ENCODE measurements at regions not wholly inside any gene's neighbourhood (a gene's known extent, or its start where the extent isn't known, plus 50 kb on each side); places are given as distances from the start of the nearest gene placed in this dataset.
"Not testable (repeated sequence)": the region's sequence is repeated elsewhere in the genome, so short reads cannot be mapped to it uniquely, and the experiment has no call there.

DNA sequence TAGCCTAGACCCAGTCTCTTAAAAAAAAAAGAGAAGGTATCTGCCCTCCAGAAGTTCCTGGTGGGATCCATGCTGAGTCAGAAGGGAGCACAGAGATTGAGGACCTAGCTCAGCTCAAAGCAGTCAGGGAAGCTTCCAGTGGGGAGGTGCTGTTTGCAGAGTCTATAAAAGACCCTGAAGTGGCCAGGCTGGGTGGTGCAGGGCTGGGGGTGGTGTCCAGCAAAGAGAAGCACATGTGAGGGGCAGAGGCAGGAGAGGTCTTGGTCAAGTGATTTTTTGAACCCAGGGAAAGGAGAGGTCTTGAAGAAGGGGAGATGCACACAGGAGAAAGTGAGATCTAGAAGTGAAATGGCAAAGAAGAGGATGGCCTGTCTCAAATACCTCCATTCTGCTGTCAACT, 130.4 kb upstream of the PODXL start:
- Histone ChIP-seq H3K27me3 (replicated peaks in 2 of 5; ENCODE audit: control insufficient read depth in 4 of 5, insufficient read depth in 5 of 5, low read length in 4 of 5) (peaks cover 0 to 28% (median 5%) of the 10 kb centered on the region in 5 experiments), H3K27ac (ENCODE audit: insufficient read depth in 1 of 2, low read depth in 1 of 2, low read length in 2 of 2, poor library complexity in 1 of 2, severe bottlenecking in 2 of 2) (no peak overlapping the region), H3K9me3 (ENCODE audit: control extremely low read depth in 1 of 5, control insufficient read depth in 4 of 5, insufficient read depth in 2 of 5, low read depth in 1 of 5, low read length in 4 of 5) (no peaks in the 10 kb centered on the region), H3K4me3 (ENCODE audit: control insufficient read depth in 1 of 7, extremely low read depth in 1 of 7, insufficient read depth in 4 of 7, low read depth in 2 of 7, low read length in 6 of 7) (no peak overlapping the region), H3K36me3 (ENCODE audit: control insufficient read depth in 4 of 4, insufficient read depth in 4 of 4, low read length in 3 of 4) (no peaks in the 10 kb centered on the region), H3K4me1 (ENCODE audit: control extremely low read depth in 1 of 4, control insufficient read depth in 4 of 4, insufficient read depth in 4 of 4, low read length in 3 of 4) (peaks cover 0 to under 1% (median 0%) of the 10 kb centered on the region in 4 experiments)
- ChIA-PET CTCF (no interaction called here), POLR2A (no interaction called here)
- DNase-seq, result no peak

DNA sequence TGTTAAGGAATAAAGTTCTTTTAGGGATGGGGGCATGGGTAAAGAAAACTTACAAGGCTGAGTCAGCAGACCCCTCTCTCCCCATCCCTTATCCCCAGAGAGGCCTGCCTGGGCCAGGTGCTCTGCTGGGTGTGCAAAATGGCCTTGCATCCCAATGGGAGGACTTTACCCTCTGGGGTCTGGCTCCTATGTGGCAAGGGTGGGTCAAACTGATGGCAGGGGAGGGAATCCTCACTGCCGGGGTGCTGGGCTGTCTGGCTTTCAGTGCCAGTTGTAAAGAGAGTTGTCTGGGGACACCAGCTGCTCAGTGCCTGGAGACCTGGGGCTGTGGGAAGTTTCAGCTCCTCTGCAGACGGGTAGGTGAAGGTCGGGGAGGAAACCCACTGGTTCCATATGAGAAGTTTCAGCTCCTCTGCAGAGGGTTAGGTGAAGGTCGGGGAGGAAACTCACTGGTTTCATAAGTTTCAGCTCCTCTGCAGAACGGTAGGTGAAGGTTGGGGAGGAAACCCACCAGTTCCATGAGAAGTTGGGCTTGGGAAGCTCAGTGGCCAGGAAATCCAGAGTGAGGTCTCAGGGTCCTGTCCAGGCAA, 127.2 kb upstream of the PODXL start:
- Histone ChIP-seq H3K4me1 (ENCODE audit: control extremely low read depth in 1 of 4, control insufficient read depth in 4 of 4, insufficient read depth in 4 of 4, low read length in 3 of 4) (no peaks in the 10 kb centered on the region), H3K27me3 (replicated peaks in 2 of 5; ENCODE audit: control insufficient read depth in 4 of 5, insufficient read depth in 5 of 5, low read length in 4 of 5) (peaks cover 0 to 13% (median 2%) of the 10 kb centered on the region in 5 experiments), H3K27ac (ENCODE audit: insufficient read depth in 1 of 2, low read depth in 1 of 2, low read length in 2 of 2, poor library complexity in 1 of 2, severe bottlenecking in 2 of 2) (no peak overlapping the region), H3K9me3 (ENCODE audit: control extremely low read depth in 1 of 5, control insufficient read depth in 4 of 5, insufficient read depth in 2 of 5, low read depth in 1 of 5, low read length in 4 of 5) (no peaks in the 10 kb centered on the region), H3K36me3 (ENCODE audit: control insufficient read depth in 4 of 4, insufficient read depth in 4 of 4, low read length in 3 of 4) (no peaks in the 10 kb centered on the region), H3K4me3 (ENCODE audit: control insufficient read depth in 1 of 7, extremely low read depth in 1 of 7, insufficient read depth in 4 of 7, low read depth in 2 of 7, low read length in 6 of 7) (no peak overlapping the region)
- DNase-seq, result no peak
- WGBS (ENCODE audit: insufficient coverage), result 81% methylated on average over 4 of the region's 5 CpGs
- CTCF ChIA-PET, result no interaction called here
- POLR2A ChIA-PET, result no interaction called here

DNA sequence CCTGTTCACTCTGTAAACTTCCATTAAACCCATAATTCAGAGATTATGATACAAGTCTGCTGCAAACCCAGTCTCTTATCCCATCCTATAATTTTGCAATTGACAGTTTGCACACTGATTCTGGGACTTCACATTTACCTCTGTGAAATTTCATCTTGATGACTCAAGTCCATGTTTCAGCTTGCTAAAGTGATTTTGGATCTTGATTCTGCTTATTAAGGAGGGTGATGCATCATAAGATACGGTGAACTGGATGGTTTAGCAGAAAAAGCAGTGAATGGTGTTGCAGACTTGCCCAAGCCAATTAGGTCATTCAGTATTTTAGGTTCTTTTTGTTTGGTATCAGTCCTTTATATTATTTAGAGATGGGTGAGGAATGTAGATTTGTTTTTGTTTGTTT, 125.5 kb upstream of the PODXL start:
- no peak overlapping the region for H3K27ac ChIP-seq (ENCODE audit: insufficient read depth in 1 of 2, low read depth in 1 of 2, low read length in 2 of 2, poor library complexity in 1 of 2, severe bottlenecking in 2 of 2)
- DNase-seq, result no peak
- POLR2A ChIA-PET, result no interaction called here
- WGBS (ENCODE audit: insufficient coverage), result 0% methylated on average over 1 of the region's 1 CpG
- H3K4me1 ChIP-seq (ENCODE audit: control extremely low read depth in 1 of 4, control insufficient read depth in 4 of 4, insufficient read depth in 4 of 4, low read length in 3 of 4), result no peaks in the 10 kb centered on the region
- CTCF ChIA-PET, result no interaction called here
- H3K36me3 ChIP-seq (ENCODE audit: control insufficient read depth in 4 of 4, insufficient read depth in 4 of 4, low read length in 3 of 4), result no peaks in the 10 kb centered on the region
- H3K27me3 ChIP-seq (replicated peaks in 2 of 5; ENCODE audit: control insufficient read depth in 4 of 5, insufficient read depth in 5 of 5, low read length in 4 of 5), result peaks cover 0 to 12% (median 2%) of the 10 kb centered on the region in 5 experiments
- H3K4me3 ChIP-seq (ENCODE audit: control insufficient read depth in 1 of 7, extremely low read depth in 1 of 7, insufficient read depth in 4 of 7, low read depth in 2 of 7, low read length in 6 of 7), result no peak overlapping the region
- no peaks in the 10 kb centered on the region for H3K9me3 ChIP-seq (ENCODE audit: control extremely low read depth in 1 of 5, control insufficient read depth in 4 of 5, insufficient read depth in 2 of 5, low read depth in 1 of 5, low read length in 4 of 5)

DNA sequence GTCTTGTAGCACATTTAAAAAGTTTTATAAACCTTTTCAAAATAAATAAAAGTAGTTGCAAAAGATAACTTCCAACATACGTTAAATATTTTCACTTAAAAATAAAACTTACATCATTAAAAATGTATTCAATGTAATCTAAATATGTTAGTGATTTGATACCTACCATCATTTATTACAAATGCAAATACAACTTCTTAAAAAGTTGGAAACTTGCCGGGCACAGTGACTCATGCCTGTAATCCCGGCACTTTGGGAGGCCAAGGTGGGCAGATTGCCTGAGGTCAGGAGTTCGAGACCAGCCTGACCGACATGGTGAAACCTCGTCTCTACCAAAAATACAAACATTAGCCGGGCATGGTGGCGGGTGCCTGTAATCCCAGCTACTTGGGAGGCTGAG, 122.6 kb upstream of the PODXL start:
- WGBS (ENCODE audit: insufficient coverage), result 96% methylated on average over 5 of the region's 8 CpGs
- POLR2A ChIA-PET; H3K36me3 ChIP-seq (ENCODE audit: control insufficient read depth in 4 of 4, insufficient read depth in 4 of 4, low read length in 3 of 4); DNase-seq; H3K27ac ChIP-seq (ENCODE audit: insufficient read depth in 1 of 2, low read depth in 1 of 2, low read length in 2 of 2, poor library complexity in 1 of 2, severe bottlenecking in 2 of 2); H3K9me3 ChIP-seq (ENCODE audit: control extremely low read depth in 1 of 5, control insufficient read depth in 4 of 5, insufficient read depth in 2 of 5, low read depth in 1 of 5, low read length in 4 of 5); H3K4me3 ChIP-seq (ENCODE audit: control insufficient read depth in 1 of 7, extremely low read depth in 1 of 7, insufficient read depth in 4 of 7, low read depth in 2 of 7, low read length in 6 of 7); H3K4me1 ChIP-seq (ENCODE audit: control extremely low read depth in 1 of 4, control insufficient read depth in 4 of 4, insufficient read depth in 4 of 4, low read length in 3 of 4): not testable (repeated sequence)
- H3K27me3 ChIP-seq (replicated peaks in 2 of 5; ENCODE audit: control insufficient read depth in 4 of 5, insufficient read depth in 5 of 5, low read length in 4 of 5), result peaks cover 0 to 11% (median 0%) of the 10 kb centered on the region in 5 experiments
- CTCF ChIA-PET, result interaction anchor here (1.1 kb wide), 1 partner anchor 9 kb away, joined by 3 read pairs; no protein-coding TSS in a partner anchor

DNA sequence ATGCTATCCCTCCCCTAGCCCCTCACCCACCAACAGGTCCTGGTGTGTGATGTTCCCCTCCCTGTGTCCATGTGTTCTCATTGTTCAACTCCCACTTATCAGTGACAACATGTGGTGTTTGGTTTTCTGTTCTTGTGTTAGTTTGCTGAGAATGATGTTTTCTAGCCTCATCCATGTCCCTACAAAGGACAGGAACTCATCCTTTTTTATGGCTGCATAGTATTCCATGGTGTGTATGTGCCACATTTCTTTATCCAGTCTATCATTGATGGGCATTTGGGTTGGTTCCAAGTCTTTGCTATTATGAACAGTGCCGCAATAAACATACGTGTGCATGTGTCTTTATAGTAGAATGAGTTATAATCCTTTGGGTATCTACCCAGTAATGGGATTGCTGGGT, 120.4 kb upstream of the PODXL start:
- POLR2A ChIA-PET, result not testable (repeated sequence)

DNA sequence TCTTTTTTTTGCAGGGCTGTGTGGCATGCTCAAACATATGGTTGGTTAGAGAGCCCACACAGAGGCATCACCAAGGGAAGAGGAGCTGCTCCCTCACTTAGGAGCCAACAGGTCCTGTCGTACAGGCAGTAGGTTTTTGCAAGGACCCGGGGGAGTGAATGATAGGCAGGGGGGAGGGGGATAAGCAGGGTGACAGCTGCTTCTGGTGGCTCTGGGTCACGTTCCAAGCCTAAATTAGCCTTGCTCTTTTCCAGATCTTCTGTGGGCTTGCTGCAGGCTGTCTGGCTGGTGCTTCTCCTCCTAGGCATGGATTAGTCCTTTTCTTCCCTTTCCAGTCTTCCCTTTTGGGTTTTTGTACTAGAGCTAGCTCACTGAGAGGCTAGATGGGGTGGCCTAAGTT, 117.7 kb upstream of the PODXL start:
- POLR2A ChIA-PET, result no interaction called here
- no CpG with 5 or more reads among the region's 3 CpGs for WGBS (ENCODE audit: insufficient coverage)

More for the DNA sequence above, 120.4 kb upstream of the PODXL start:
- DNase-seq; H3K27ac ChIP-seq (ENCODE audit: insufficient read depth in 1 of 2, low read depth in 1 of 2, low read length in 2 of 2, poor library complexity in 1 of 2, severe bottlenecking in 2 of 2); H3K9me3 ChIP-seq (ENCODE audit: control extremely low read depth in 1 of 5, control insufficient read depth in 4 of 5, insufficient read depth in 2 of 5, low read depth in 1 of 5, low read length in 4 of 5); H3K4me3 ChIP-seq (ENCODE audit: control insufficient read depth in 1 of 7, extremely low read depth in 1 of 7, insufficient read depth in 4 of 7, low read depth in 2 of 7, low read length in 6 of 7); H3K4me1 ChIP-seq (ENCODE audit: control extremely low read depth in 1 of 4, control insufficient read depth in 4 of 4, insufficient read depth in 4 of 4, low read length in 3 of 4); H3K36me3 ChIP-seq (ENCODE audit: control insufficient read depth in 4 of 4, insufficient read depth in 4 of 4, low read length in 3 of 4); CTCF ChIA-PET: not testable (repeated sequence)
- peaks cover 0 to 13% (median 2%) of the 10 kb centered on the region in 5 experiments for H3K27me3 ChIP-seq (replicated peaks in 2 of 5; ENCODE audit: control insufficient read depth in 4 of 5, insufficient read depth in 5 of 5, low read length in 4 of 5)
- 100% methylated on average over 1 of the region's 2 CpGs for WGBS (ENCODE audit: insufficient coverage)

DNA sequence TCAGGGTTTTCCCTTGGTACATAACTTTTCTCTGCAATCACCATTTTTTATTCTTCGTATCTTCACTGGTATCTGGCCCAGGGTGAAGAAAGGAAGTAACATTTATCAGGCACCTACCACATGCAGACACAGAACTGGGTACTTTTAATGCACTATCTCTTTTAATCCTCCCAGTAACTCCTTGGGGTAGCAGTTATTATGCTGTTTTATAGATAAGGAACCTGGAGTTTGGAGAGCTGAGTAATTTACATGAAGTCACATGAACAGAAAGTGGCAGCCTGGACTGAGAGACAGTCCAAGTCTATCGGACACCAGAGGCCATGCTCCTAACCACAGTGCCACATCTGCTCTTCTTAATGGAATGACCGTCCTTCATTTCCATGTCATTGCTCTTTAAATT, 117.1 kb upstream of the PODXL start:
- Histone ChIP-seq H3K36me3 (ENCODE audit: control insufficient read depth in 4 of 4, insufficient read depth in 4 of 4, low read length in 3 of 4) (no peaks in the 10 kb centered on the region), H3K27me3 (replicated peaks in 2 of 5; ENCODE audit: control insufficient read depth in 4 of 5, insufficient read depth in 5 of 5, low read length in 4 of 5) (peaks cover 0 to 13% (median 4%) of the 10 kb centered on the region in 5 experiments), H3K27ac (ENCODE audit: insufficient read depth in 1 of 2, low read depth in 1 of 2, low read length in 2 of 2, poor library complexity in 1 of 2, severe bottlenecking in 2 of 2) (no peak overlapping the region), H3K9me3 (ENCODE audit: control extremely low read depth in 1 of 5, control insufficient read depth in 4 of 5, insufficient read depth in 2 of 5, low read depth in 1 of 5, low read length in 4 of 5) (no peaks in the 10 kb centered on the region), H3K4me1 (ENCODE audit: control extremely low read depth in 1 of 4, control insufficient read depth in 4 of 4, insufficient read depth in 4 of 4, low read length in 3 of 4) (no peaks in the 10 kb centered on the region), H3K4me3 (ENCODE audit: control insufficient read depth in 1 of 7, extremely low read depth in 1 of 7, insufficient read depth in 4 of 7, low read depth in 2 of 7, low read length in 6 of 7) (no peak overlapping the region)
- ChIA-PET POLR2A (no interaction called here), CTCF (no interaction called here)
- WGBS (ENCODE audit: insufficient coverage), result 88% methylated on average over 1 of the region's 3 CpGs
- DNase-seq, result no peak

More for the DNA sequence above, 117.7 kb upstream of the PODXL start:
- Histone ChIP-seq H3K4me1 (ENCODE audit: control extremely low read depth in 1 of 4, control insufficient read depth in 4 of 4, insufficient read depth in 4 of 4, low read length in 3 of 4) (no peaks in the 10 kb centered on the region), H3K9me3 (ENCODE audit: control extremely low read depth in 1 of 5, control insufficient read depth in 4 of 5, insufficient read depth in 2 of 5, low read depth in 1 of 5, low read length in 4 of 5) (no peaks in the 10 kb centered on the region), H3K4me3 (ENCODE audit: control insufficient read depth in 1 of 7, extremely low read depth in 1 of 7, insufficient read depth in 4 of 7, low read depth in 2 of 7, low read length in 6 of 7) (no peak overlapping the region), H3K36me3 (ENCODE audit: control insufficient read depth in 4 of 4, insufficient read depth in 4 of 4, low read length in 3 of 4) (no peaks in the 10 kb centered on the region), H3K27ac (ENCODE audit: insufficient read depth in 1 of 2, low read depth in 1 of 2, low read length in 2 of 2, poor library complexity in 1 of 2, severe bottlenecking in 2 of 2) (no peak overlapping the region), H3K27me3 (replicated peaks in 2 of 5; ENCODE audit: control insufficient read depth in 4 of 5, insufficient read depth in 5 of 5, low read length in 4 of 5) (peaks cover 0 to 13% (median 4%) of the 10 kb centered on the region in 5 experiments)
- CTCF ChIA-PET, result no interaction called here
- DNase-seq, result no peak

Measured in common myeloid progenitor, CD34-positive (primary cell).